GM12875 (cell line): ENCODE measurements at regions not wholly inside any gene's neighbourhood (a gene's known extent, or its start where the extent isn't known, plus 50 kb on each side); places are given as distances from the start of the nearest gene placed in this dataset.

Source experiments
- H3K4me3 ChIP-seq: one replicate; pipeline ENCODE4 v1.5.1; 2011; ENCODE audit warnings: low read depth, low read length, control low read depth
- TF ChIP-seq, protein P1 (sequence below): IDR thresholded peaks from 2 replicates; pipeline ENCODE4 v1.5.1; 2011; ENCODE audit warnings: low read depth, mild to moderate bottlenecking, control low read depth, inconsistent platforms, low read length, moderate library complexity, borderline replicate concordance; ENCODE audit not compliant: insufficient read depth

DNA sequence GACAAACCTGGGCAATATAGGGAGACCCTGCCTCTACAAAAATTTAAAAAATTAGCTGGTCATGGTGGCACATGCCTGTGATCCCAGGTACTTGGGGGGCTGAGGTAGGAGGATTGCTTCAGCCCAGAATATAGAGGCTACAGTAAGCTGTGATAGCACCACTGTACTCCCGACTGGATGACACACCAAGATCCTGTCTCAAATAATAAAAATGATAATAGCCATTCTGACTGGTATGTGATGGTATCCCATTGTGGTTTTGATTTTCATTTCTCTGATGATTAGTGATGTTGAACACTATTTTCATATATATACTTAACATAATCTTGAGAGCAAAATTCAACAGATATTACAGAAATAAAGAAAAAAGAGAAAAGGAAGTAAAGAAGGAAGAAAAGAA is 1491.0 kb upstream of the PIK3C3 start:
- TF ChIP-seq, protein P1, sequence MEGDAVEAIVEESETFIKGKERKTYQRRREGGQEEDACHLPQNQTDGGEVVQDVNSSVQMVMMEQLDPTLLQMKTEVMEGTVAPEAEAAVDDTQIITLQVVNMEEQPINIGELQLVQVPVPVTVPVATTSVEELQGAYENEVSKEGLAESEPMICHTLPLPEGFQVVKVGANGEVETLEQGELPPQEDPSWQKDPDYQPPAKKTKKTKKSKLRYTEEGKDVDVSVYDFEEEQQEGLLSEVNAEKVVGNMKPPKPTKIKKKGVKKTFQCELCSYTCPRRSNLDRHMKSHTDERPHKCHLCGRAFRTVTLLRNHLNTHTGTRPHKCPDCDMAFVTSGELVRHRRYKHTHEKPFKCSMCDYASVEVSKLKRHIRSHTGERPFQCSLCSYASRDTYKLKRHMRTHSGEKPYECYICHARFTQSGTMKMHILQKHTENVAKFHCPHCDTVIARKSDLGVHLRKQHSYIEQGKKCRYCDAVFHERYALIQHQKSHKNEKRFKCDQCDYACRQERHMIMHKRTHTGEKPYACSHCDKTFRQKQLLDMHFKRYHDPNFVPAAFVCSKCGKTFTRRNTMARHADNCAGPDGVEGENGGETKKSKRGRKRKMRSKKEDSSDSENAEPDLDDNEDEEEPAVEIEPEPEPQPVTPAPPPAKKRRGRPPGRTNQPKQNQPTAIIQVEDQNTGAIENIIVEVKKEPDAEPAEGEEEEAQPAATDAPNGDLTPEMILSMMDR, result no peak
- no peak overlapping the region for H3K4me3 ChIP-seq

DNA sequence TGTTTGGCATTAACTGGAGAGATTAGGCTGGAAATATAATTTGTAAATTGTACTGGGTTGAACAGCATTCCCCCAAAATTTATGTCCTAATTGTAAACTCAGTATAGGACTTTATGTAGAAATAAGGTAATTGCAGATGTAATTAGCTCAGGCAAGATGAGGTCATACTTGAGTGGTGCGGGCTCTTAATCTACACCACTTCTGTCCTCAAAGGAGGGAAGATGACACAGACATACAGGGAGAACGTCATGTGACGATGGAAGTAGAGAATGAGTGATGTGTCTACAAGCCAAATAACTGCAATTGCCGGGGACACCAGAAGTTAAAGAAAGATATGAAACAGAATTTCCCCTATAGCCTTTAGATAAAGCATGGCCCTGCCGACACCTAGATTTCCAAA is 1501.1 kb upstream of the PIK3C3 start:
- TF ChIP-seq, protein P1, result no peak
- H3K4me3 ChIP-seq, result no peak overlapping the region

DNA sequence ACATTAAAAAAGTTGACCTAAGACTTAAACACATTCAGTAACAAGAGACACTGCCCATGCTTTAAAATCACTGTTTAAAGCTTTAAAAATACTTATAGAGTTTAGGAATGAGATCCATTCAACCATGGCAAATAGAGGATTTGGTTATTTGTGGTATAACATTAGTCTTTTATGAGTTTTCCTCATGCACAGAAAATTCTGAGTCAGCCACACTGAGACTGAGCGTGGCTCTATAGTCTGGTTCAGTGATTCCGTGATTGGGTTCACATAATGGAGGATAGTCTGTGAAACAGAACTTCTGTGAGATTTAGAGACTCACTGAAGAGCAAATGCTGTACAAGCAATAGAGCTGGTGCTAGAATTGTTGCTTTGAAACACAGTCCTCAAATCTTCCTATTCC is 1502.4 kb upstream of the PIK3C3 start:
- no peak overlapping the region for H3K4me3 ChIP-seq
- TF ChIP-seq, protein P1, result no peak

DNA sequence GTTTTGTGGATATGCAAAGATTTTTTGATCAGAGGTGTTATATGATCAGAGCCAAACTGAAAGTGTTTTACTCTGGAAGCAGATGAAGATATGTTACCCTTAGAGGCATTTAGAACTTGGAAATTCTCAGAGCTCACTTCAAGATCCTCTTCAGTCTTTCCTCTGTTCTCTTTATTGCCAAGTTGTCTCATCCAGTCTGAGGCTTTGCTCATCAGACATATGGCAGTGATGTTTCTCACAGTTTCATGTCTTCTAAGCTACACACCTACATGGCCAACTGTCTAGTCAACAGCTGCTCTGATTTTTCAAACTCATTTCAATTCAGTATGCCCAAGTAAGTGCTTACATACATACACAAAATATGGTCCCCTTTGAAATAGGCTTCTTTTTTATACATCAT is 1504.3 kb upstream of the PIK3C3 start:
- TF ChIP-seq, protein P1, result no peak
- no peak overlapping the region for H3K4me3 ChIP-seq

DNA sequence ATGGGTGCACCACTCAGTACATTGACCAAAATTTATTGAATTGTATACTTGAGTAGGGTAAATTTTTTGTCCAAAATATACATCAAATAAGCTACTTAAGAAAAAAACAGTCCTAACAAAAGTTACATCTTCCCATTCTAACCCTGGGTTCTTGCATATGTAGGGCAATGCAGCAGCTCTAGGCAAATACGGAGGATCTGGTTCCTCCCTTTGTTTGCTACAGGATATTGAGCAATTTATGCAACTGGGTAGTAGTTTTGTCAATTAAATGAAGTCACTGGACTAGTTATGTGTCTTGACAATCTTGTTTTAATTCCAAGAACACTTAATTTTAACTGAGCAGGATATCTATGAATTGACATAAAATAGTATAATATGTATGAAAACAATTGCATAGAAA is 1507.2 kb upstream of the PIK3C3 start:
- no peak overlapping the region for H3K4me3 ChIP-seq
- TF ChIP-seq, protein P1, result no peak

DNA sequence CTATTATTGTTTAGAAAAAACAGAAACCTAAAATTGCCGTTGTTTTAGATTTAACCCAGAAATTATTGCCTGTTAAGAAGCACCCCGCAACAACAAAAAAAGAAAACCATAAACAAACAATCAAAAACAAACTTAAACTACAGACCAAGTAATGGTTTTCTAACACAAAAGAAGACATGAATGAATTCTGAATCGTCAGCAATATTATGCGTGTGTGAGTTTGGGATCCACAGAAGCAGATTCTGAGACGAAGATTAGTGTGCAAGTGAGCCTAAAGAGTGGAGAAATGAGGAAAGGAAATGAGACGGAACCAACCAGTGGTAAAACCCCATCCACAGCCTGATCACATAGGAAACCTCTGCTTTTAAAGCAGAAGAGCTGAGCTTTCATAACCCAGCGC is 1514.9 kb upstream of the PIK3C3 start:
- H3K4me3 ChIP-seq, result no peak overlapping the region
- TF ChIP-seq, protein P1, result no peak

DNA sequence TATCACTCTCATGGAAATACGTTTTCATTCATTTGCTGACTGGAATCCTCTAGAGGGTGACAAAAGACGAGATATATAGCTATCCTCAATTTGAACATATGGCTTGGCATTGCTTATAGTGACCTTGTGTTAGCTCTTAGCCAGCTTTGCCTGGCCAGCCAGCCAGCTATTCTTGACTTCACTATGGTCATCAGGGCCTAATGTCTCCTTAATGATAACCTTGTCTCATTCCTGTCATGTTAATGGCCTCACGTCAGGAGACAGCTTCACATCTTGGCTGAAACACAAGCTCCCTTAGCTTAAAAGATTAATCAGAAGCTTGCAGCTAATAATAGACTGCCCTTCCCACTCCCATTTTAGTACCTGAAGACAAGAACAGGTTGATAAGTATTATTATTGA is 1517.5 kb upstream of the PIK3C3 start:
- TF ChIP-seq, protein P1, result no peak
- no peak overlapping the region for H3K4me3 ChIP-seq
